ENCODE measurements at regions not wholly inside any gene's neighbourhood (a gene's known extent, or its start where the extent isn't known, plus 50 kb on each side); places are given as distances from the start of the nearest gene placed in this dataset.

DNA sequence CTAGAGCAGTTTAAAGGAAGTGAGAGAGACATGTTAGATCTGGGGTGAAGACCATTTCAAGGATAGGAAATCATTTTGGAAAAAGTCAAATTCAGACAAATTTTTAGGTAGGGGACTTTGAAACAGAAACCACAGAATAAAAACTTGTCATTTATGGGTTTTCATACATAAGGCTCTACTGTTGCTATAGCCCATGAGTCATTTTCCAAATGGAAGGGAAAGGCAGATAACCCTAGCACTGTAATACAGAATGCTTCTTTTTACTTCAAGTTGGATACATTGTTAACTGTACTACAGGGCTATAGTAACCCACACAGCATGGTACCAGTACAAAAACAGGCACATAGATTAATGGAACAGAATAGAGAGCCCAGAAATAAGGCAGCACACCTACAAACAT lies 455.4 kb downstream of the EBF1 start:
- DNase-seq (ENCODE audit: low spot score) (no peak), ATAC-seq (no peak)
- Mint-ChIP-seq H3K4me3 (no peak overlapping the region), H3K27me3 (ENCODE audit: low read depth) (no peaks in the 10 kb centered on the region; the same call in 1 of the 2 replicates), H3K27ac (no peak overlapping the region), H3K9me3 (peaks cover 12% of the 10 kb centered on the region; the same call in 1 of the 2 replicates), H3K36me3 (no peaks in the 10 kb centered on the region), H3K4me1 (peaks cover 22% of the 10 kb centered on the region)
- ChIA-PET CTCF (no interaction called here), POLR2A (no interaction called here)
- no peak for TF ChIP-seq JUN (CRISPR knock-in tag; IDR thresholded peaks at IDR 0.05)
- TF ChIP-seq ZNF263 (CRISPR knock-in tag; IDR thresholded peaks at IDR 0.05; ENCODE audit: low read depth) = no peak
- TF ChIP-seq, protein P1, sequence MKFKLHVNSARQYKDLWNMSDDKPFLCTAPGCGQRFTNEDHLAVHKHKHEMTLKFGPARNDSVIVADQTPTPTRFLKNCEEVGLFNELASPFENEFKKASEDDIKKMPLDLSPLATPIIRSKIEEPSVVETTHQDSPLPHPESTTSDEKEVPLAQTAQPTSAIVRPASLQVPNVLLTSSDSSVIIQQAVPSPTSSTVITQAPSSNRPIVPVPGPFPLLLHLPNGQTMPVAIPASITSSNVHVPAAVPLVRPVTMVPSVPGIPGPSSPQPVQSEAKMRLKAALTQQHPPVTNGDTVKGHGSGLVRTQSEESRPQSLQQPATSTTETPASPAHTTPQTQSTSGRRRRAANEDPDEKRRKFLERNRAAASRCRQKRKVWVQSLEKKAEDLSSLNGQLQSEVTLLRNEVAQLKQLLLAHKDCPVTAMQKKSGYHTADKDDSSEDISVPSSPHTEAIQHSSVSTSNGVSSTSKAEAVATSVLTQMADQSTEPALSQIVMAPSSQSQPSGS (CRISPR knock-in tag; IDR thresholded peaks at IDR 0.05; ENCODE audit: borderline replicate concordance, low read depth) = no peak
- TF ChIP-seq, protein P2, sequence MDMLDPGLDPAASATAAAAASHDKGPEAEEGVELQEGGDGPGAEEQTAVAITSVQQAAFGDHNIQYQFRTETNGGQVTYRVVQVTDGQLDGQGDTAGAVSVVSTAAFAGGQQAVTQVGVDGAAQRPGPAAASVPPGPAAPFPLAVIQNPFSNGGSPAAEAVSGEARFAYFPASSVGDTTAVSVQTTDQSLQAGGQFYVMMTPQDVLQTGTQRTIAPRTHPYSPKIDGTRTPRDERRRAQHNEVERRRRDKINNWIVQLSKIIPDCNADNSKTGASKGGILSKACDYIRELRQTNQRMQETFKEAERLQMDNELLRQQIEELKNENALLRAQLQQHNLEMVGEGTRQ (CRISPR knock-in tag; IDR thresholded peaks at IDR 0.05) = no peak
- TF ChIP-seq ETV6 (CRISPR knock-in tag; IDR thresholded peaks at IDR 0.05) = no peak
- no peak for TF ChIP-seq ELF4 (CRISPR knock-in tag; IDR thresholded peaks at IDR 0.05; ENCODE audit: low read depth)
- TF ChIP-seq, protein P3, sequence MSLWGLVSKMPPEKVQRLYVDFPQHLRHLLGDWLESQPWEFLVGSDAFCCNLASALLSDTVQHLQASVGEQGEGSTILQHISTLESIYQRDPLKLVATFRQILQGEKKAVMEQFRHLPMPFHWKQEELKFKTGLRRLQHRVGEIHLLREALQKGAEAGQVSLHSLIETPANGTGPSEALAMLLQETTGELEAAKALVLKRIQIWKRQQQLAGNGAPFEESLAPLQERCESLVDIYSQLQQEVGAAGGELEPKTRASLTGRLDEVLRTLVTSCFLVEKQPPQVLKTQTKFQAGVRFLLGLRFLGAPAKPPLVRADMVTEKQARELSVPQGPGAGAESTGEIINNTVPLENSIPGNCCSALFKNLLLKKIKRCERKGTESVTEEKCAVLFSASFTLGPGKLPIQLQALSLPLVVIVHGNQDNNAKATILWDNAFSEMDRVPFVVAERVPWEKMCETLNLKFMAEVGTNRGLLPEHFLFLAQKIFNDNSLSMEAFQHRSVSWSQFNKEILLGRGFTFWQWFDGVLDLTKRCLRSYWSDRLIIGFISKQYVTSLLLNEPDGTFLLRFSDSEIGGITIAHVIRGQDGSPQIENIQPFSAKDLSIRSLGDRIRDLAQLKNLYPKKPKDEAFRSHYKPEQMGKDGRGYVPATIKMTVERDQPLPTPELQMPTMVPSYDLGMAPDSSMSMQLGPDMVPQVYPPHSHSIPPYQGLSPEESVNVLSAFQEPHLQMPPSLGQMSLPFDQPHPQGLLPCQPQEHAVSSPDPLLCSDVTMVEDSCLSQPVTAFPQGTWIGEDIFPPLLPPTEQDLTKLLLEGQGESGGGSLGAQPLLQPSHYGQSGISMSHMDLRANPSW (CRISPR knock-in tag; conservative IDR thresholded peaks at IDR 0.05; ENCODE audit: low read depth) = no peak
- no peak for TF ChIP-seq TEAD4 (CRISPR knock-in tag; IDR thresholded peaks at IDR 0.05)
- TF ChIP-seq SP1 (CRISPR knock-in tag; conservative IDR thresholded peaks at IDR 0.05) = no peak
- TF ChIP-seq, protein P4, sequence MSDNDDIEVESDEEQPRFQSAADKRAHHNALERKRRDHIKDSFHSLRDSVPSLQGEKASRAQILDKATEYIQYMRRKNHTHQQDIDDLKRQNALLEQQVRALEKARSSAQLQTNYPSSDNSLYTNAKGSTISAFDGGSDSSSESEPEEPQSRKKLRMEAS (CRISPR knock-in tag; IDR thresholded peaks at IDR 0.05) = no peak
- TF ChIP-seq, protein P5, sequence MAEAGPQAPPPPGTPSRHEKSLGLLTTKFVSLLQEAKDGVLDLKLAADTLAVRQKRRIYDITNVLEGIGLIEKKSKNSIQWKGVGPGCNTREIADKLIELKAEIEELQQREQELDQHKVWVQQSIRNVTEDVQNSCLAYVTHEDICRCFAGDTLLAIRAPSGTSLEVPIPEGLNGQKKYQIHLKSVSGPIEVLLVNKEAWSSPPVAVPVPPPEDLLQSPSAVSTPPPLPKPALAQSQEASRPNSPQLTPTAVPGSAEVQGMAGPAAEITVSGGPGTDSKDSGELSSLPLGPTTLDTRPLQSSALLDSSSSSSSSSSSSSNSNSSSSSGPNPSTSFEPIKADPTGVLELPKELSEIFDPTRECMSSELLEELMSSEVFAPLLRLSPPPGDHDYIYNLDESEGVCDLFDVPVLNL (CRISPR knock-in tag; IDR thresholded peaks at IDR 0.05; ENCODE audit: borderline replicate concordance, low read depth) = no peak
- TF ChIP-seq, protein P6, sequence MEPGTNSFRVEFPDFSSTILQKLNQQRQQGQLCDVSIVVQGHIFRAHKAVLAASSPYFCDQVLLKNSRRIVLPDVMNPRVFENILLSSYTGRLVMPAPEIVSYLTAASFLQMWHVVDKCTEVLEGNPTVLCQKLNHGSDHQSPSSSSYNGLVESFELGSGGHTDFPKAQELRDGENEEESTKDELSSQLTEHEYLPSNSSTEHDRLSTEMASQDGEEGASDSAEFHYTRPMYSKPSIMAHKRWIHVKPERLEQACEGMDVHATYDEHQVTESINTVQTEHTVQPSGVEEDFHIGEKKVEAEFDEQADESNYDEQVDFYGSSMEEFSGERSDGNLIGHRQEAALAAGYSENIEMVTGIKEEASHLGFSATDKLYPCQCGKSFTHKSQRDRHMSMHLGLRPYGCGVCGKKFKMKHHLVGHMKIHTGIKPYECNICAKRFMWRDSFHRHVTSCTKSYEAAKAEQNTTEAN (CRISPR knock-in tag; IDR thresholded peaks at IDR 0.05) = no peak
- TF ChIP-seq, protein P7, sequence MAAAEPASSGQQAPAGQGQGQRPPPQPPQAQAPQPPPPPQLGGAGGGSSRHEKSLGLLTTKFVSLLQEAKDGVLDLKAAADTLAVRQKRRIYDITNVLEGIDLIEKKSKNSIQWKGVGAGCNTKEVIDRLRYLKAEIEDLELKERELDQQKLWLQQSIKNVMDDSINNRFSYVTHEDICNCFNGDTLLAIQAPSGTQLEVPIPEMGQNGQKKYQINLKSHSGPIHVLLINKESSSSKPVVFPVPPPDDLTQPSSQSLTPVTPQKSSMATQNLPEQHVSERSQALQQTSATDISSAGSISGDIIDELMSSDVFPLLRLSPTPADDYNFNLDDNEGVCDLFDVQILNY (CRISPR knock-in tag; IDR thresholded peaks at IDR 0.05) = no peak
- no peak for TF ChIP-seq IRF2 (CRISPR knock-in tag; IDR thresholded peaks at IDR 0.05; ENCODE audit: borderline replicate concordance, low read depth)

DNA sequence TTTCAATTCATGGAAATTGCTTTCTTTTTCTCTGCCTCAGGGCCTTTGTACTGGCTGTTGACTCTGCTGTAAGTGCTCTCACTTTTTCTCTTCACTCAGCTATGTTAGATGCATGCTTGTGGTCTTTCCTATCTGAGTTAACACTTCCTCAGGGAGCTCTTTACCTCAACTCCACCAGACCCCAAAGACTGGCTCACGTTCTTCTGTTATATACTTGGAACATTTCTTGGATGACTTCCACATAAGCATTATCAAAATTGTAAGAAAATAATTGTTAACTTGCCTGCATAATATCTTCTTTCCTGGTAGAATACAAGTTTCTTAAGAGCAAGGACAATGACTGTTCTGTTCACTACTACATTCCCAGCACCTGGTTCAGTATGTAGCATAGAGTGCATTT lies 455.9 kb downstream of the EBF1 start:
- TF ChIP-seq CBFB (CRISPR knock-in tag; IDR thresholded peaks at IDR 0.05; ENCODE audit: low read depth) = no peak
- TF ChIP-seq NFYB (CRISPR knock-in tag; conservative IDR thresholded peaks at IDR 0.05; ENCODE audit: low read depth) = no peak
- TF ChIP-seq, protein P8, sequence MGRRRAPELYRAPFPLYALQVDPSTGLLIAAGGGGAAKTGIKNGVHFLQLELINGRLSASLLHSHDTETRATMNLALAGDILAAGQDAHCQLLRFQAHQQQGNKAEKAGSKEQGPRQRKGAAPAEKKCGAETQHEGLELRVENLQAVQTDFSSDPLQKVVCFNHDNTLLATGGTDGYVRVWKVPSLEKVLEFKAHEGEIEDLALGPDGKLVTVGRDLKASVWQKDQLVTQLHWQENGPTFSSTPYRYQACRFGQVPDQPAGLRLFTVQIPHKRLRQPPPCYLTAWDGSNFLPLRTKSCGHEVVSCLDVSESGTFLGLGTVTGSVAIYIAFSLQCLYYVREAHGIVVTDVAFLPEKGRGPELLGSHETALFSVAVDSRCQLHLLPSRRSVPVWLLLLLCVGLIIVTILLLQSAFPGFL (CRISPR knock-in tag; IDR thresholded peaks at IDR 0.05; ENCODE audit: borderline replicate concordance) = no peak
- no peak for ATAC-seq
- CTCF ChIA-PET = no interaction called here

More for the DNA sequence above, 455.9 kb downstream of the EBF1 start:
- Mint-ChIP-seq H3K4me3 (no peak overlapping the region), H3K27me3 (ENCODE audit: low read depth) (no peaks in the 10 kb centered on the region; the same call in 1 of the 2 replicates), H3K36me3 (no peaks in the 10 kb centered on the region), H3K4me1 (peaks cover 26% of the 10 kb centered on the region), H3K9me3 (peaks cover 9% of the 10 kb centered on the region; the same call in 1 of the 2 replicates), H3K27ac (no peak overlapping the region)
- no peak for DNase-seq (ENCODE audit: low spot score)
- POLR2A ChIA-PET = no interaction called here

Measured in WTC11 (cell line).